ENCODE measurements at regions not wholly inside any gene's neighbourhood (a gene's known extent, or its start where the extent isn't known, plus 50 kb on each side); places are given as distances from the start of the nearest gene placed in this dataset.

- H3K4me3 ChIP-seq (ENCODE audit: low read depth, low read length): no peak overlapping the region
- H3K9me3 ChIP-seq: no peaks in the 10 kb centered on the region
- DNase-seq: no peak
- no peaks in the 10 kb centered on the region for H3K36me3 ChIP-seq
- no peaks in the 10 kb centered on the region for H3K27me3 ChIP-seq
- H3K4me1 ChIP-seq: no peaks in the 10 kb centered on the region
- no peak for TF ChIP-seq CTCF (IDR thresholded peaks at IDR 0.05; ENCODE audit: low read depth, low read length)
Measured at GRCh38 chr10:93171837-93172236, 98.1 kb downstream of the CYP26A1 start.

GRCh38 chr10:93173967-93174845, 100.5 kb downstream of the CYP26A1 start:
- Histone ChIP-seq H3K27me3 (no peaks in the 10 kb centered on the region), H3K36me3 (no peaks in the 10 kb centered on the region), H3K9me3 (no peaks in the 10 kb centered on the region), H3K4me3 (ENCODE audit: low read depth, low read length) (no peak overlapping the region), H3K4me1 (no peaks in the 10 kb centered on the region)
- no peak for TF ChIP-seq CTCF (IDR thresholded peaks at IDR 0.05; ENCODE audit: low read depth, low read length)
- DNase-seq: no peak

GRCh38 chr10:93175490-93175889, 101.8 kb downstream of the CYP26A1 start:
- TF ChIP-seq CTCF (IDR thresholded peaks at IDR 0.05; ENCODE audit: low read depth, low read length): no peak
- no peak overlapping the region for H3K4me3 ChIP-seq (ENCODE audit: low read depth, low read length)
- DNase-seq: no peak
- H3K36me3 ChIP-seq: no peaks in the 10 kb centered on the region
- no peaks in the 10 kb centered on the region for H3K9me3 ChIP-seq
- no peaks in the 10 kb centered on the region for H3K27me3 ChIP-seq
- no peaks in the 10 kb centered on the region for H3K4me1 ChIP-seq

GRCh38 chr10:93177511-93177910, 103.8 kb downstream of the CYP26A1 start:
- no peak for DNase-seq
- Histone ChIP-seq H3K4me1 (no peaks in the 10 kb centered on the region), H3K4me3 (ENCODE audit: low read depth, low read length) (no peak overlapping the region), H3K9me3 (no peaks in the 10 kb centered on the region), H3K27me3 (no peaks in the 10 kb centered on the region), H3K36me3 (no peaks in the 10 kb centered on the region)
- TF ChIP-seq CTCF (IDR thresholded peaks at IDR 0.05; ENCODE audit: low read depth, low read length): no peak

GRCh38 chr10:93178226-93178625, 104.5 kb downstream of the CYP26A1 start:
- H3K27me3 ChIP-seq: no peaks in the 10 kb centered on the region
- no peak for TF ChIP-seq CTCF (IDR thresholded peaks at IDR 0.05; ENCODE audit: low read depth, low read length)
- no peak for DNase-seq
- H3K4me1 ChIP-seq: no peaks in the 10 kb centered on the region
- H3K4me3 ChIP-seq (ENCODE audit: low read depth, low read length): no peak overlapping the region
- no peaks in the 10 kb centered on the region for H3K36me3 ChIP-seq
- H3K9me3 ChIP-seq: no peaks in the 10 kb centered on the region

- DNase-seq: peak; percentile 17
- Histone ChIP-seq H3K4me3 (ENCODE audit: low read depth, low read length) (no peak overlapping the region), H3K9me3 (no peaks in the 10 kb centered on the region), H3K4me1 (no peaks in the 10 kb centered on the region), H3K36me3 (no peaks in the 10 kb centered on the region), H3K27me3 (no peaks in the 10 kb centered on the region)
- TF ChIP-seq CTCF (IDR thresholded peaks at IDR 0.05; ENCODE audit: low read depth, low read length): no peak
Measured at GRCh38 chr10:93180482-93180931, 106.8 kb downstream of the CYP26A1 start.

Measured in BE2C (cell line).